Suppressor macrophage treated with lipopolysaccharide for 1 hour (primary cell): ENCODE measurements at regions not wholly inside any gene's neighbourhood (a gene's known extent, or its start where the extent isn't known, plus 50 kb on each side); places are given as distances from the start of the nearest gene placed in this dataset.
"Not testable (repeated sequence)": the region's sequence is repeated elsewhere in the genome, so short reads cannot be mapped to it uniquely, and the experiment has no call there.

Experiments used
- DNase-seq, 3 donors: peaks; one replicate each; pipeline ENCODE4 v3.0.0-alpha.2; 2020 to 2022

DNA sequence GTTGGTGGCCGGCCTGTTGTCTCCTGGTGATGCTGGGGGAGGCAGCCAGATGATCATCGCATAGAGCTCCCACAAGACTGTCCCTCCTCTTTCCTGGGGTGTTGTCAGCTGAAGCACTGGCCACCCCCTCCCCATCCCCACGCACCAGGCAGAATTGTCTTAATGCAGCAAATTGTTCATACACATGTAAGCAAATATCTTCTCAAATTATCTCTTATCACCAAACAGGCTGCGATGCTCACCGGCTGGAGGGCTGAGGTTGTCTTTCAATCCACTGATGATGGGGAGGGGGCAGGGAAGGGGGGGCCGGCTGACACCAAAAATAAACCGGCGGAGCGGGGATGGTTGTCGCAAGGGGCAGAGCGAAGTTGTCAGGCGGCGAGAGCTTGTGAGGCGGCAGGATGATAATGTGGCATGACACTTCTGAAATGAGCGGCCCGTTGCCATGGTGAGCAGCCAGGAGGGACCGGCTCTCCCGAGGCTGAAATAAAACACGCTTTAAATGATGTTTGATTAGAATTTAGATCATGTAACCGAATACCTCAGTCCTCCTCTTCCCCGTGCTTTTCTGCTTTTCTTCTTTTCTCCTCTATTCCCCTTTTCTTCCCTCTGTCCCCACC, 59.8 kb downstream of the MRM1 start:
- DNase-seq = no peak

DNA sequence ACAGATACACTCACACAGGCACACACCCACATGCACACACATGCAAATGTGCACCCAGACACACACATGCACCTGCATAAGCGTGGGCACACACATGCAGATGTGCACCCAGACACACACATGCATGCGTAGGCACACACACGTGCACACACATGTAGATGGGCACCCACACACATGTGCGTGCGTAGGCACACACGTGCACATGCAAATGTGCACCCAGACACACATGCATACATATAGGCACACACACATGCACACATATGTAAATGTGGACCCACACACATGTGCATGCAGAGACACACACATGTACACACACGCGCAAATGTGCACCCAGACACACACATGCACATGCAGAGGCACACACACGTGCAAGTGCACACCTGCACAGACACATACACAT, 60.3 kb downstream of the MRM1 start:
- DNase-seq = no peak

DNA sequence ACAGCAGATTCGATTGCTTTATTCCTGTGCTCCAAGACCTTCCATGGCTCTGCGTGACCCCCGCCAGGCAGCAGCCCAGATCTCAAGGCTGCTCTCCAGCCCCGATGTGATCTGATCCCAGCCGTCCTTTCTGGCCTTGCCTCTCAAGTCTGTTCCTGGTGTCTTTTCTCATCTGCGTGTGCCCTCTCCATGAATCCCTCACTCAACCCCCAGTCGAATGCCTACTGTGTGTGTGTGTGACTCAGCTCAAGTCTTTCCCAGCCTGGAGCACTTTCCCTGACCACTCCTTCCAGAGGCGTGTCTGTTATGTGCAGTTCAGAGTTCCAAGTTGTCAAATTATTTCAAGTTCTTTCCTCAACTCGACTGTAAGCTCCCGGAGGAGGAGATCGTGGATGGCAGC, 64.0 kb downstream of the MRM1 start:
- no peak for DNase-seq

DNA sequence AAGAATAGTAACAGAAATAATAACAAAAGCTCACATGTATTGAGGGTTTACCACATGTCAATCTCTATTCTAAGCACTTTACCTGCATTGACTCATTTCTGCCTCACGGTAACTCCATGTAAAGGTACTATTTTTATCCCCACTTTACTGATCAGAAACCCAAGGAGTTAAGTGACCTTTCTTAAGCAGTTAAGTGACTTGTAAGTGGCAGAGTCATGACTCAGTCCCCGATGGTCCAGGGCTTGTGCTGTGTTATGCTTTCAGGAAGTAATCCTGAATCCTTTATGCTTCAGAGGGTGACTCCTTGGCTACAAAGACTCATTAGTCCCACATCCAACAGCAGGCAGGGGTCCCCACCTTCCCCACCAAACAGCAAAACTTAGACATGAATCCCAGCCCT, 66.5 kb downstream of the MRM1 start:
- DNase-seq = no peak

DNA sequence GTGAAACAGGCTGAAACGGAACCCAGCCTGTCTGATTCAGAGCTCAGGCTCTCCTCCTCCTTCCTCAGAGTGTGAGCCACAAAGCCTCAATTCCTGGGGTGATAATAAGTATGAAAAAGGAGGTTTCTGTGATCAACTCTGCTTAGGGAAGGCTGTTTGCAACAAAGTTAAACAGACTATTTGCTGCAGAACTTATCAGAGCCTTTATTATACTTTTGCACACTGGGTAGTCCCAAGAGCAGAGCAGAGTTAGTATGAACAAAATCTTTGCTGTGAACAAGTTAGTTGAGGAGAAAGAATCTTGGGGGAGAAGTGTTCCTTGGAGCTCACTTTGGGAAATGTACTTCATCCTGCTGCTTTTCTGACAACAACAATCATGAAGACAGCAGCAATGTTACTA, 67.4 kb downstream of the MRM1 start:
- no peak for DNase-seq

DNA sequence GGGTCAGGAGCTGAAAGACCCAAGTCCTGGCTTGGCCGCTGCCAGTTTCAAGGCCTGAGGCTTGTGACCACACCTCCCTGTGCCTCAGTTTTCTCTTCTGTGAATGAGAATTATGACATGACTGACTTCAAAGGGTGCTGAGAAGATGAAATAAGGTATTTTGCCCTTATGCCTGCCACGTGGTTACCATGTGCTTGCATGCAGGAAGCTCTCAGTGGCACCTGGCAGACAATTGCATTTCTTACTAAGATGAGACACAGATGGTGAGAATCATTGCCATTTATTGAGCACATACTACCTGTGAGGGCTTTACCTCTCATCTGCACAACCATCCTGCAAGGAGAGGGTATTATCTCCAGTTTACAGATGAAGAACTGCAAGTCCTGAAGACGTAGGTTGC, 69.8 kb downstream of the MRM1 start:
- no peak for DNase-seq

DNA sequence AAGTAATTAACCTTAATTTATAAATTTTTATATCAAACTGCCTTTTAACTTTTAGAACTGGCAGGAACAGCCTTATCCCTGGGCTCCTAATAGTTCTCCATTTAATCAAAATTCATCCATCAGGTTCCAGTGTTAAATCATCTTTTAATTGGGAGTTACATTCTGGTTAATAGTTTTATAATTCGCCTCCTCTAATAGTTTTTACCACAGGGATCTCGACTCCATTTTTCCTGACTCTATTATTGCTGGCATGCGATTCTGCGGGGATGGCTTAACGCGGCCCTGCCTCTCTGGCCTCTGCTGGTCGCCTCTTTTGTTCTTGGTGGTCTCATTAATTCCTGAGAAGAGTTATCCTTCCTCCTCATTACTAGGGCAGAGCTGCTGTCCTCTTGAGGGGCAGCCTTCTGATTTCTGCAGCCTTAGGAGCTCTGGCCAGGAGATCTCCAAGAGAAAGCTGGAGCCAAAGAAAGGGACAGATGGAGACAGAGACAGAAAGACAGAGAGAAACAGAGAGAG, 71.1 kb downstream of the MRM1 start:
- no peak for DNase-seq

DNA sequence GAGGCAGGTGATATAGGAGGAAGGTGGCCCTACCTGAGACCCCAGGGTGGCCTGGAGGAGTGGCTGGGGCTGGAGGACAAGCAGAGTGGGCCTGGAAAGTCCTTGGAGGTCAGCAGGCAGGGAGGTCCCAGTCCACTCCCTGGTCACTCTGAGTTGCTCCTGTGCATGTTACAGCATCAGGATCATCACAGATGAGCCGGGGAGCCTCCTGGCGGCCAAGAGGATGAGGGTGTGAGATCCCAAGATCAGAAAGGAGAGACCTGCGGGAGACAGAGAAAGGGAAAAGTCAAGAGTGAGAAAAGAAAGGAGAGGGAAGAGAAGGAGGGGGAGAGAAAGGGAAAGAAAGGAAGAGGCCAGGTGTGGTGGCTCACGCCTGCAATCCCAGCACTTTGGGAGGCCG, 71.7 kb downstream of the MRM1 start:
- DNase-seq = no peak

DNA sequence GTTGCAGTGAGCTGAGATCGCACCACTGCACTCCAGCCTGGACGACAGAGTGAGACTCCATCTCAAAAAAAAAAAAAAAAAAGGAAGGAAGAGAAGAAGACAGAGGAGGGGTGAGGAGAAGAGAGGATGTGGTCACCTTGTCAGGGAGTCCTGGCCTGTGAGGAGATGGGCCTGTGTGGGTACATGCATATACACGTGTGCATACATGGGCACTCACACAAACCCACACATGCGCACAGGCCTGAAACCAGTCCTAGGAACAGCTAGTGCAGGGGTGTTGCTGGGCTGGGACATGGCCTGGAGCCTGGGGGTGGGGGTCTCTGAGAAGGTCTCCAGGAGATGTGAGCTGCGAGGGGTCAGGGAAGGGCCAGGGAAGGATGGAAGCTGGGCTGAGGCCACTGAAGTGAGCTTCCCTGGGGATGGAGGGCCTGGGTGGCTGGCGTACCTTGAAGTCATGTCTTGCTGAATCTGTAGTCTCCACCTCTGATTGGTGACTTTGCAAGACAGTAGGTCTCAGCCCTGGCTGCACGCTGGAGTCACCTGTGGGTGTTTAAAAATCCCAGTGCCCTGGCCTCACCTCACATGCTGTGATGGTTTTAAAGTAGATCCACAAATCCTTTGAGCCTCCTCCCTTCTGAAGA, 72.4 kb downstream of the MRM1 start:
- DNase-seq = no peak

DNA sequence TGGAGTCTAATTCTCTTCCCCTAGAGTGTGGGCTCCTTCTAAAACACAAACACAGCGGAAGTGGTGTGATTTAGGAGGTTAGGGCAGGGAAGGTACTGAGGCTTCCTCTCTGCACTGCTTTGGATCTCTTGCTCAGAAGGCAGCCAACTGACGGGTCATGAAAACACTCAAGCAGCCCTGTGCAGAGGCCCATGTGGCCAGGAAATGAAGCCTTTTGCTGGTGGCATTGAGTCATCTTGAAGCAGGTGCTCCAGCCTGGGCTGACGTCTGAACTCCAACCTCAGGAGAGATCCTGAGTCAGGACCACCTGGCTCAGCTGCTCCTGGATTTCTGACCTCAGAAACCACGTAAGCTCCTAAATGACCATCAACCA, 72.9 kb downstream of the MRM1 start:
- no peak for DNase-seq

DNA sequence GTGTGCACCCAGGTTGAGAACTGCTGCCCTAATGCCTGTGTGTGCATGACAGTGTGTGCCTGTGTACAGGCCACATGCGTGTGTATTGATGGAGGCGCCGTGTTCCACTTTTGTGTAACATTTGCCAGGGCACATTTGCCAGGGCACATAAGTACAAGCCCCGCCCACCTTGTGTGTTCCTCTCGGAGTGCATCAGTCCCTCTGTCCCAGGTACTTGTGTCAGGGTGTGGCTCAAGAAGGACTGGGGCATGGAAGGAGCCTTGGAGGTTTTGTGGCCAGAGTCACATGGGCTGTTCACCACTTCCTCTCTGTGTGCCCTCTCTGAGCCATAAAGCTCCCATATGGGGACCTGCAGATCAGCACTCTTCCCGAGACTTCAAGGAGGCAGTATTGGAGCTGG, 73.9 kb downstream of the MRM1 start:
- DNase-seq = peak in 1 of 3 donors; percentile 5

DNA sequence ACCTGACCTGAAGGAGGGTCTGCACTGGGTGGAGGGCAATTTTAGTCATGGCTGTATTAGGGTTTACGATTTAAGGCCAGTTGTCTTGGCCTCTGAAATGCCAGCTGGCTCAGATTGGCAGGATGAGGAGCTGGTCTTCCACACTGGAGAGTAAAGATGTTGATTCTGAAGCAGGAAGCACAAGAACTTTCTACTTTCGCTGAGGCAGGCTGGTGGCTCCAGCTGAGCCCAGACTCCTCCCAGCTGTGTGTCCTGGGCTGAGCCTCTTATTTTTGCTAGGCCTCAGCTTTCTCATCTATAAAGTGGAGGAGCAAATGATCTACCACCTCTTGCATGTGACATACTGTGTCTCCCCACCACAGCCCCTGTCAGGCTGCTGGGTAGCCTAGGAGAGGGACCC, 74.4 kb downstream of the MRM1 start:
- DNase-seq = no peak

DNA sequence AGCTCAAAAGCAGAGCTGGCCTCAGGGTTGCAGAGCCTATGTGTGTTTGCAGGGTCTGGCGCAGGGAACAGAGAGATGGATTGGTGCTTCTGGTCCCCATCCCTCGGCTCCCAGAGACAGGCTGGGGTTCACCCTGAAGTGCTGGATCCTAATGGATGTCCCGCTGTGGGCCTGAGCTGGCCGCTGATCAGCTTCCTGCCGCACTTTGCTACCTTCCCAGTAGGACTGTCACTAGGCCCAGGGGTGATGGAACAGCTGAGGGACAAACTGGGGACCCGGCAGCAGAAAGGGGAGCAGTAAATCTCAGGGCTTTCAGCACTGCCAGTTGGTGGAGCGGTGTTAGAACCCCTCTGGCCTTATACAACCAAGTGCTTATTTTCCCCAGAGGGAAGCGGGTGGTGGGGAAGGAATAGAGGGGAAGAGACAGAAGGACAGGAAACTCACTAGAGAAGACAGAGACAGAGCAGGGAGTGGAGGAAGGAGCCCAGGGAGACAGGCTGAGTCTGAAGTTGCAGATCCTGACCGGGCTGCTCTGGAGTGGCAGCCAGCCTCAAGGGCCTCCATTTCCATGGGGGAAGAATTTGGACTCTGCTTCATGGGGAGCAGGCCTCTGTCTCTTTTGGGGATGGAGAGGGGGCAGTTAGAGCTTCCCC, 78.6 kb downstream of the MRM1 start:
- DNase-seq = no peak

DNA sequence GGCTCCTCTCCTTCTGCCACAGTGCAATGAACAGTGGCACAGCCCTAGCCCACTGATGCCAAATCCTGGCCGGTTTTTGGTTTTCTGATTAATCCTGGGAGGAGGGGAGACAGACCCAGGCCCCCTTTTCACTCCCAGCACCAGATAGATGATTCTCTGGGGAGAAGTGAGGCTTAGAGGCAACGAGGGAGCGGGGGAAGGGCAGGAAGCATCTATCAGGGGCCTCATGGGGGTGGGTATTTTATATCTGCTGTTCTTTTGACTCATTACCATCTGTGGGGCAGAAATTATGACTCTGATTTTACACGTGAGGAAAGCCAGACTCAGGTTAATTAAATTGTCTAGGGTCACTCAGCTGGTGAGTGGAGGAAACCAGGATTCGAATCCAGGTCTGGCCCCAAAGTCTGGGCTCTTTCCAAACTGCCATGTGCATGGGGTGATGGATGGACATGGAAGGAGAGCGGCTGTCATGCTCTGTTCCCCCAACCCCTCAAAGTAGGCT, 79.4 kb downstream of the MRM1 start:
- DNase-seq = no peak

DNA sequence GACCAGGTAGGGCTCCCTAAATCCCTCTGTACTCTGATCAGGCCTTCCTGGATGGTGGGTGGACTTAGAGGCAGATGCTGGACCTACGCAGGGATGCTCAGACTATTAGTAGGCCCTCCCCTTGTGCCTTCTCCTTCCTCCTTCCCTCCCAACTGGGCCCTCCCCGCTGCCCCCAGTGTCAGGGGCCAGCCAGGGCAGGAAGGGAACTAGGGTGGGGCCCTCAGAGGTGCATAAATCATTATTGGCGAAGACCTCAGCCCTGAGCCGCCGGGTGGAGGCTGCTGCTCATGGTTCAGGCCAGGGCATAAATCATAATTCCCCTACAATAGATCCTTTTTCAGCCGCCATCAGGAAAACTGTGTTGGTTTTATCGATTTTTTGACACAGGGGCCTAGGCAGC, 81.4 kb downstream of the MRM1 start:
- DNase-seq = no peak

DNA sequence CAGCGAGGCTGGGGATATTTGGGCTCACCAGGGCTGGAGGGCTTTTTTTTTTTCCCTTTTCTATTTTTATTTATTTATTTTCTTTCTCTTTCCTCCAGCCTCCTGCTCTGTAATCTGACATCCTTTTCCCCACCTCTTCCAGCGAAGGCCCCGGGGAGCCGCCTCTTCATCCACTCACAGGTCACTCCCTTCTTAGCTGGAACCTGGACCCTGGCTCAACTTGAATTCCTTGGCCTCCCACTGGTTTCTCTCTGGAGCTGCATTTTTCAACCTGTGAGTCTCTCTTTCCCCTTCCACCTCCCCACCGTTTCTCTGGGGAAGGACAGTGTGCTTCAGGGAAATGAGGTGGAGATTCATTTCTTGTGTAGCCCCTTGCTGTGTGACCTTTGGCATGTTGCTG, 82.0 kb downstream of the MRM1 start:
- DNase-seq = no peak

DNA sequence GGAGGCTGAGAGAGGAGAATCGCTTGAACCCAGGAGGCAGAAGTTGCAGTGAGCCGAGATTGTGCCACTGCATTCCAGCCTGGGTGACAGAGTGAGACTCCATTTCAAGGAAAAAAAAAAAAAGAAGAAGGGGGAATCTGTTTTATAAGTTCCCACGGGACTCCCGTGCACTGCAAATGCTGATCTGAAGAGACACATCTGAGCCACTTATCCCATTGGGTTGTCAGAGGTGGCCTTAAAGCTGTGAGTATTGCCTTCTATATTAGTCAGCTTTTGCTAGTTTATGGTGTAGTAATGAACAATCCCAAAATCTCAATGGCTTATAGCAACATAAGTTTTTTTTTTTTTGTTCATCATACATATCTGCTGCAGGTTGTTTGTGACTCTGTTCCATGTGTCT, 82.8 kb downstream of the MRM1 start:
- no peak for DNase-seq

DNA sequence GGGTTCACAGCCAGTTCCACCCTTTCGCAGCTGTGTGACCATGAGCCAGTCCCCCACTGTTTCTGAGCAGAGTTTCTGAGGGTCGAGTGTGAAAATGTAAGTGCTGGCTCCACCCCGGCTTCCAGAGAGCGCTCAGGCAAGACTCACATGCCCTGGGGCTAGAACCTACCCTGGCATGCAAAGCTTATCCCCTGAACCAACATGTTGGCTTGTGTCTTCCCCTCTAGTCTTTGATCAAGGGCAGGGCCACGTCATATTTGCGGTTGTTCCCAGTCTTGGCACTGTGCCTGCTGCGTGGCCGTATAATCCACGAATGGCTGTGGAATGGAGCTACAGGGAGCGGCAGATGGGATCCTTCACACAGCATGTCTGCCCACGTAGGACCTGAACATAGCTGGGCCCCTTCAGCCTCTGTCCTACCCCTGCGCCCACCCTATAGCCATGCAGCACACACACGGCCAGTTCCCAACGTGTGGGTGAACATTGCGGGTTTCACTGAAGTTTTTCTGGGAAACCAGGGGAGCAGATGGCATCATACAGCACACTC, 84.8 kb downstream of the MRM1 start:
- no peak for DNase-seq

DNA sequence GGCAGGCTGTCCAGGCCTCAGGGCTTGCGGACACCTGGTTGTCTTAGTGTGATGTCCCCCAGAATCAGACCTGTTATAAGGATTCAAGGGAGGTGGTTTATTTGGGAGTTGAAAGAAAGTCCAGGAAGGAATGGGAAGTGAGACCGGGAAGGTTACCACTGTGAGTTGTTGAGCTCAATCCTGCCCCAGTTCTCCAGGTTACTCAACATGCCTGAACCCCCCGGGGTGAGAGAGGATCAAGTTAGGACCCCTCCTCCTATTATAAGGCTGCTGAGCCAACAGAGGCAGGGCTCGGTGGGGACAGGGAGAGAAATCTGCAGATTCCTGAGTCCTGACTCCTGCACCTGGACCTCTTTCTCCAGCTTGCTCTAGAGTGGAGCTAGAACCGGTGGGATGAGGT, 86.4 kb downstream of the MRM1 start:
- no peak for DNase-seq

DNA sequence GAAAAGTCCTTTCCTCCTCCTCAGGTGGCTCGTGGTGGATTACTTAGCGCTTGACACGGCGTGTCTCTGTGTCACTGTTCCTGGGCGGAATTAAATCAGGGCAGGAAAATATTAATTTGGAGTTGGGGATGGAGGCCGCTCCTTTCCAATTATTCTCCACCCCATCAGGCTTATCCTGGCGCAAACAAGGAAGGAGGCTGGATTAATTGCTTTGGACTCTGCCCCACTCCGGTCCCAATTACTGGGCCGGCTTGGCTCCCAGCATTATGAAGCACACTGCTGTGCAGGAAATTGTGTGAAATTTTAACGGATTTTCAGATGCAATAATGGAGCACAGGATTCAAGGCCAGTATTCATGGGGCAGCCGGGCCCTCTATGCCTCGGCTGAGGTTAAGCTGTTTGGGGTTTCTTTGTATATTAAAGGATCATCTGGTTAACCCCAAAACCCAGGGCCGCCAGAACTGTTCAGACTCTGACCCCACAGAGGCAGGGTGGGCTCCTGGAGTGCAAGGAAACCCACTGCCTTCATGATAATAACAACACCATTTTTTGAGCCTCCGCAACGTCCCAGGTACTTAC, 87.8 kb downstream of the MRM1 start:
- no peak for DNase-seq

DNA sequence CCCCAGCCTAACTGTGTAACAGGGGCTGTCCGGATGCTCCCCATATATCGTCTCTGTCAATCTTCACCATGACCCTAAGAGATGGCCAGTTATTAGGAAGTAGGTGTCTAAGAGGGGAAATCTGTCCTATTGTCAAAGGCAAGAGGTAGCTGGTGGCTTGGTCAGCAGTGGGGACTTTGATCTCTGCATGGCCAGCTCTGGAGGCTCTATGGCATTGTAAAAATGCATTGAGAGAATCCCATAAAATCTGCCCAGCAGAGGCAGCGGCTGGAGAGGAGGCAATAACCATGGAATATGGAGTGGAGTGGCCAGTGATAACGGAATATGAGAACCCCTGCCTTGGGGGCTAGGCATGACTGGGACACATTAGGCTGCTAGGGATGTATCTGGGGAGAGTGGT, 88.8 kb downstream of the MRM1 start:
- no peak for DNase-seq

DNA sequence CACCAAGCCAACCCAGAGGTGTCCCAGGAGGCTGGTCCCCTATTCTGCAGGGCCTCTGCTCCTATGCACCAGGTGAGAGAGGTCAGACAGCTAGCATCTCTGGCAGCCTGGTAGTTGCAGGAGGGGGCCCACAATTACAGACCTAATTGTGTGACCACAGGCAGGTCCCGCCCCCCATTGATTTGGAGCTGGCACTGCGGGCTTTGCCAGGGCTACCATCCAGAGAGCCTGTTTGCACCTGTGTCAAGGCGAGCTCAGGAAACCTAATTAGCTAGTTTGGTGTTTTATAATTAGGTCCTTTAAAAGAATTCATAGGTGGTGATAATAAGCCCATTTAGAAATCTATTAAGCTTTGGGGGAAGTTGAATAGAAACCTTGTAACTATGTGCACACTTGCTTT, 90.2 kb downstream of the MRM1 start:
- no peak for DNase-seq

DNA sequence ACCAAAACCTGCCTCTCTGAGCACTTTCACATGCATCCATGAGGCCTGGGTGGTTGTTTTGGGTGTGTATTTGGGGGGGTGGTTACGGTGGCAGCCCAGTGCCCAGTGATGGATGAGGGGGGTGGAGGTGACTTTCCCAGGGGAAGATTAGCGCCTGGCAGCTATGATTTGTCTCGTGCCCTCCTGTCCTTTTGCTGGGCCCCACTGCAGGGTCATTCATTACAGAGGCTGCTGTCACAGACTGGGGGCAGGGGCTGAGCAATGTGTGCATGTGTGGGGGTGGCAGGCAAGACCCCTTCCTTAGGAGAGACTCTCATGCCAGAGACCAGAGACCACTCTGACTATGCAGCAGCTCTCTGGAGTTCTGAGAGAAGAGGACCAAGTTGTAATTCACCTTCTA, 93.7 kb downstream of the MRM1 start:
- no peak for DNase-seq

DNA sequence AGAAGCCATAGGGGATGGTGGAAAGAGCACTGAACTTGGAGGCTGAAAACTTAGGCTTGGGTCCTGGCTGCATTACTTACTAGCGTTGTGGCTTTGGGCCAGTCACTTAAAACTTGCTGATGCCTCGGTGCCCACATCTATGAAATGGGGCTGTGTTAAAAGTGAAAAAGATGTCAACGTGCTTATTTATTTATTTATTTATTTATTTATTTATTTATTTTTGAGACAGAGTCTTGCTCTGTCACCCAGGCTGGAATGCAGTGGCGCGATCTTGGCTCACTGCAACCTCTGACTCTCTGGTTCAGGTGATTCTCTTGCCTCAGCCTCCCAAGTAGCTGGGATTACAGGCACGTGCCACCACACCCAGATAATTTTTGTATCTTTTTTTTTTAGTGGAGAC, 94.3 kb downstream of the MRM1 start:
- DNase-seq = not testable (repeated sequence)
